IMR-90 (cell line): ENCODE measurements at regions not wholly inside any gene's neighbourhood (a gene's known extent, or its start where the extent isn't known, plus 50 kb on each side); places are given as distances from the start of the nearest gene placed in this dataset.

Source experiments
- ATAC-seq: fragments of 200-7000 bp; cut with Tn5 transposase; 2 replicates; pipeline ENCODE4 v1.9.1; 2020; ENCODE audit warnings: low read depth, mild to moderate bottlenecking, moderate library complexity
- BruUV-seq: library from RNA; stranded (reverse); fragments of 400-500 nt; replicated peaks from 2 replicates; lab custom pipeline; 2021; lab: Mats Ljungman, UMichigan
- CTCF ChIA-PET: fragments of 300-600 bp; formaldehyde crosslinking; extraction: SDS; loops from one replicate; lab custom pipeline; 2021; ENCODE audit warnings: antibody characterized with exemption; lab: Yijun Ruan, JAX
- POLR2A ChIA-PET: fragments of 300-600 bp; sonication (Branson Sonifier 250); formaldehyde crosslinking; loops from one replicate; lab custom pipeline; 2022; ENCODE audit warnings: antibody characterized with exemption; ENCODE audit not compliant: unreplicated experiment; lab: Charles Lee
- DNase-seq: peaks from one replicate; pipeline ENCODE4 v3.0.0; 2013
- H2AFZ ChIP-seq: replicated peaks from 2 replicates; pipeline ENCODE3; 2013; ENCODE audit warnings: low read length, mild to moderate bottlenecking; ENCODE audit not compliant: poor library complexity
- H2AK5ac ChIP-seq: 2 replicates; pipeline ENCODE4 v1.6.1; 2013; ENCODE audit warnings: low read depth, low read length, inconsistent platforms
- H2AK9ac ChIP-seq: replicated peaks from 2 replicates; pipeline ENCODE3; 2013; ENCODE audit warnings: mild to moderate bottlenecking, low read depth, low read length, moderate library complexity; ENCODE audit not compliant: poor library complexity
- H2BK120ac ChIP-seq: 2 replicates; pipeline ENCODE4 v1.6.1; 2013; ENCODE audit warnings: low read depth, low read length, inconsistent platforms
- H2BK15ac ChIP-seq: 3 replicates; pipeline ENCODE4 v1.6.1; 2013; ENCODE audit warnings: low read depth, low read length, inconsistent platforms
- H2BK20ac ChIP-seq: 2 replicates; pipeline ENCODE4 v1.6.1; 2013; ENCODE audit warnings: low read depth, mild to moderate bottlenecking, inconsistent platforms, low read length, moderate library complexity
- H2BK5ac ChIP-seq: 2 replicates; pipeline ENCODE4 v1.6.1; 2013; ENCODE audit warnings: mild to moderate bottlenecking, low read depth, low read length, inconsistent platforms; ENCODE audit not compliant: poor library complexity, severe bottlenecking
- H3K14ac ChIP-seq: replicated peaks from 2 replicates; pipeline ENCODE4 v1.6.1; 2013; ENCODE audit warnings: low read depth, low read length, inconsistent platforms
- H3K18ac ChIP-seq: 2 replicates; pipeline ENCODE4 v1.6.1; 2013; ENCODE audit warnings: low read depth, low read length, control low read depth
- H3K23ac ChIP-seq: 2 replicates; pipeline ENCODE4 v1.6.1; 2013; ENCODE audit warnings: low read depth, low read length, inconsistent platforms
- H3K27ac ChIP-seq: 2 replicates; pipeline ENCODE4 v1.5.1; 2013; ENCODE audit warnings: mild to moderate bottlenecking, control low read depth, low read length; ENCODE audit not compliant: insufficient read depth
- H3K27me3 ChIP-seq: 2 replicates; pipeline ENCODE4 v1.6.1; 2013; ENCODE audit warnings: low read length; ENCODE audit not compliant: control insufficient read depth, insufficient read depth
- H3K36me3 ChIP-seq: 2 replicates; pipeline ENCODE4 v1.6.1; 2013; ENCODE audit warnings: low read length, mixed read lengths; ENCODE audit not compliant: control insufficient read depth, insufficient read depth
- H3K4ac ChIP-seq: 2 replicates; pipeline ENCODE4 v1.6.1; 2013; ENCODE audit warnings: low read depth, low read length, inconsistent platforms
- H3K4me1 ChIP-seq: 2 replicates; pipeline ENCODE4 v1.6.1; 2013; ENCODE audit warnings: low read length, mixed read lengths; ENCODE audit not compliant: control insufficient read depth, insufficient read depth
- H3K4me2 ChIP-seq: 2 replicates; pipeline ENCODE4 v1.6.1; 2013; ENCODE audit warnings: low read depth, mild to moderate bottlenecking, control low read depth, low read length, moderate library complexity
- H3K4me3 ChIP-seq: 2 replicates; pipeline ENCODE4 v1.5.1; 2013; ENCODE audit warnings: low read depth, mild to moderate bottlenecking, control low read depth, low read length, moderate library complexity; ENCODE audit not compliant: insufficient read depth
- H3K56ac ChIP-seq: 2 replicates; pipeline ENCODE4 v1.6.1; 2013; ENCODE audit warnings: low read length, inconsistent platforms; ENCODE audit not compliant: insufficient read depth; ENCODE audit errors: extremely low read depth
- H3K79me1 ChIP-seq, 2 experiments: 2 replicates each; pipeline ENCODE4 v1.6.1; 2013; ENCODE audit warnings: low read length in 2 of 2, inconsistent platforms in 1 of 2, low read depth in 1 of 2
- H3K9ac ChIP-seq: 2 replicates; pipeline ENCODE4 v1.6.1; 2013; ENCODE audit warnings: low read depth, low read length, control low read depth
- H3K9me1 ChIP-seq: 2 replicates; pipeline ENCODE4 v1.6.1; 2013; ENCODE audit warnings: low read length, inconsistent platforms; ENCODE audit not compliant: insufficient read depth
- H3K9me3 ChIP-seq: 2 replicates; pipeline ENCODE4 v1.6.1; 2013; ENCODE audit warnings: low read length; ENCODE audit not compliant: control insufficient read depth, insufficient read depth
- H4K20me1 ChIP-seq: 2 replicates; pipeline ENCODE4 v1.6.1; 2013; ENCODE audit warnings: low read length, inconsistent platforms; ENCODE audit not compliant: insufficient read depth
- H4K5ac ChIP-seq: 2 replicates; pipeline ENCODE4 v1.6.1; 2013; ENCODE audit warnings: mild to moderate bottlenecking, low read depth, low read length, control low read depth
- H4K8ac ChIP-seq, 2 experiments: 2 replicates each; pipeline ENCODE4 v1.6.1; 2013; ENCODE audit warnings: low read depth in 2 of 2, low read length in 2 of 2, control low read depth in 1 of 2, inconsistent platforms in 1 of 2
- H4K91ac ChIP-seq: 2 replicates; pipeline ENCODE4 v1.6.1; 2013; ENCODE audit warnings: low read depth, low read length, inconsistent platforms; ENCODE audit not compliant: insufficient read depth
- CEBPB ChIP-seq: IDR thresholded peaks from 2 replicates; pipeline ENCODE4 v1.6.1; 2012; ENCODE audit warnings: low read depth, low read length, improper control_type of control experiment
- RFX5 ChIP-seq: IDR thresholded peaks from 2 replicates; pipeline ENCODE4 v1.8.0; 2012; ENCODE audit warnings: low read depth, mild to moderate bottlenecking, low read length, moderate library complexity
- WGBS, 2 experiments: methylation state at CpG; one replicate each; pipeline versions ENCODE4 v1.1.5 to v1.1.7; 2013; ENCODE audit warnings: missing lambda C conversion rate in 2 of 2; ENCODE audit not compliant: insufficient read length in 1 of 2; ENCODE audit errors: extremely low coverage in 2 of 2; 5-methylcytosine and 5-hydroxymethylcytosine counted together
- dilution Hi-C: fragments of 300-500 bp; cut with HindIII; formaldehyde crosslinking; loops from one replicate; pipeline ENCODE4 v1.14.3; 2018; ENCODE audit warnings: low sequenced_read_pairs; ENCODE audit not compliant: unreplicated experiment
- in situ Hi-C: fragments of 300-500 bp; cut with MboI; formaldehyde crosslinking; loops from 3 replicates; pipeline ENCODE4 v1.14.3; 2019; ENCODE audit warnings: low sequenced_read_pairs, inconsistent platforms, mixed read lengths
- intact Hi-C: fragments of 100-400 bp; cut with micrococcal nuclease; formaldehyde crosslinking; loops from 2 replicates; pipeline ENCODE4 v1.10.0; 2022

DNA sequence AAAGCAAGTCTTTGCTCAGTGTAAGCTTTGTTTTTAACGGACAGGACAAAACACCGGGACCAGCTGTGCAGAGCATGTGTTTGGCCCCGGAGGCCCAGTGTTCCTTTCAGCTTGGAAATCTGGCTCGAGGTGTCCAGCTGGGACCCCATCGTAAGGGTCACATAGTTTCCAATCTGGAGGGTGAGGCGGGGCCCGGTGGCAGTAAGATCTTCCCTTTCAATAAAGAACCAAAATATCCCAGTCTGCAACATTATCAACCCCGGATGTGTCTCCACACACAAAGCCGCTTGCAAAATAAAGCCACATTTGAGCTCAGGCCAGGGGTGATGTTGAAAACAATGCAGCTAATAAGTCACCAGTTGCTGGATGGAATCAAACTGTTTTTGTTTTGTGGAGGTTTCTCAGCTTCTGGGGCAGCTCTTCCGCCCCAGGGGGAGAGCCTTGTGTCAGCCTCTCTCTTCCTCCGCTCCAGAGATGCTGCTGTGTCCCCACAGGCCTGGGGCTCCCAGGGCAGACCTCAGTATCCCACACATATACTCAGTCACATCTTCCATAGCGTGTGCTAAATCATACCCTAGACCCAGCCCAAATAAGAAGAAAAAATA, 138.6 kb upstream of the GLI2 start:
- WGBS, 2 experiments = 20% methylated on average over 3 of the region's 12 CpGs; no CpG with 5 or more reads in 1 of the 2 experiments
- H3K23ac ChIP-seq = no peak overlapping the region
- peak; percentile 72 for ATAC-seq
- H3K4me1 ChIP-seq = peaks cover 13% of the 10 kb centered on the region; the same call in 1 of the 2 replicates
- H3K4me2 ChIP-seq = no peak overlapping the region
- peak overlapping the region; percentile 20; the same call in 1 of the 2 replicates for H3K27ac ChIP-seq
- H4K5ac ChIP-seq = 0 out of 2 replicates have a peak overlapping the region, but pooled peaks have one; percentile 8
- dilution Hi-C loops (no loop called here), intact Hi-C loops (no loop called here), in situ Hi-C loops (no loop called here)
- H4K91ac ChIP-seq = peak overlapping the region; percentile 68; the same call in 1 of the 2 replicates
- 0 out of 2 replicates have a peak overlapping the region, but pooled peaks have one; percentile 12 for H3K14ac ChIP-seq
- H4K8ac ChIP-seq = peak overlapping the region; percentile 4 to 59; a peak in 2 of 4 replicates
- POLR2A ChIA-PET = no interaction called here
- DNase-seq = peak; percentile 56
- peak overlapping the region; percentile 35; the same call in 1 of the 2 replicates for H2AK5ac ChIP-seq
- peak overlapping the region; percentile 74 for H2AFZ ChIP-seq
- H3K9me1 ChIP-seq = no peaks in the 10 kb centered on the region; the same call in 1 of the 2 replicates
- peaks cover 6% of the 10 kb centered on the region; the same call in 1 of the 2 replicates for H3K9me3 ChIP-seq
- peak overlapping the region; percentile 21 for H2BK5ac ChIP-seq
- H3K27me3 ChIP-seq = no peaks in the 10 kb centered on the region; the same call in 1 of the 2 replicates
- H3K36me3 ChIP-seq = no peaks in the 10 kb centered on the region
- CTCF ChIA-PET = no interaction called here
- peak overlapping the region; percentile 29; the same call in 1 of the 2 replicates for H2BK20ac ChIP-seq
- no peak overlapping the region for H3K9ac ChIP-seq
- BruUV-seq = no TSS peak
- TF ChIP-seq RFX5 = peak; percentile 41; the same call in 1 of the 2 replicates
- TF ChIP-seq CEBPB = no peak
- H3K4ac ChIP-seq = peak overlapping the region; percentile 45; the same call in 1 of the 2 replicates
- no peaks in the 10 kb centered on the region for H3K79me1 ChIP-seq
- H3K56ac ChIP-seq = no peak overlapping the region
- 0 out of 3 replicates have a peak overlapping the region, but pooled peaks have one; percentile 15 for H2BK15ac ChIP-seq
- no peak overlapping the region for H3K4me3 ChIP-seq
- H2BK120ac ChIP-seq = peak overlapping the region; percentile 37; the same call in 1 of the 2 replicates
- H3K18ac ChIP-seq = no peak overlapping the region
- H2AK9ac ChIP-seq = no peak overlapping the region
- H4K20me1 ChIP-seq = no peaks in the 10 kb centered on the region
